Upper lobe of left lung (tissue), 6 donors: ENCODE measurements at regions not wholly inside any gene's neighbourhood (a gene's known extent, or its start where the extent isn't known, plus 50 kb on each side); places are given as distances from the start of the nearest gene placed in this dataset.

ENCODE experiments used
- ATAC-seq, 2 donors: fragments of 200-7000 bp; cut with Tn5 transposase; one replicate each; pipeline ENCODE4 v1.9.1; 2022; ENCODE audit warnings: mild to moderate bottlenecking in 2 of 2, moderate library complexity in 2 of 2; ENCODE audit not compliant: low FRiP score in 2 of 2
- DNase-seq, 2 donors: peaks; one replicate each; pipeline ENCODE4 v3.0.0-alpha.2; 2019 to 2020
- H3K27ac ChIP-seq, 4 donors: fragments of 200-600 bp; sonication (generic); one replicate each; pipeline ENCODE4 v1.5.1; 2016 to 2019
- H3K27me3 ChIP-seq, 4 donors: fragments of 200-600 bp; sonication (generic); one replicate each; pipeline ENCODE4 v1.5.1; 2017 to 2019
- H3K36me3 ChIP-seq, 4 donors: fragments of 200-600 bp; sonication (generic); one replicate each; pipeline ENCODE4 v1.5.1; 2016 to 2019
- H3K4me1 ChIP-seq, 4 donors: fragments of 200-600 bp; sonication (generic); one replicate each; pipeline ENCODE4 v1.5.1; 2018 to 2019
- H3K4me3 ChIP-seq, 4 donors: fragments of 200-600 bp; sonication (generic); one replicate each; pipeline ENCODE4 v1.5.1; 2017 to 2019; ENCODE audit warnings: mild to moderate bottlenecking in 2 of 4, moderate library complexity in 1 of 4
- H3K9me3 ChIP-seq, 4 donors: fragments of 200-600 bp; sonication (generic); one replicate each; pipeline ENCODE4 v1.5.1; 2018 to 2019
- EP300 ChIP-seq, 4 donors: sonication (generic); formaldehyde crosslinking; IDR thresholded peaks; one replicate each; pipeline ENCODE4 v1.5.1; 2017; ENCODE audit warnings: antibody characterized with exemption in 4 of 4, control low read depth in 2 of 4
- POLR2A ChIP-seq, 4 donors: fragments of 450-650 bp; IDR thresholded peaks; one replicate each; pipeline ENCODE4 v1.5.1; 2016 to 2017; ENCODE audit warnings: antibody characterized with exemption in 4 of 4, mild to moderate bottlenecking in 2 of 4
- POLR2AphosphoS5 ChIP-seq, 2 donors: sonication (generic); formaldehyde crosslinking; IDR thresholded peaks; one replicate each; pipeline ENCODE4 v1.5.1; 2017; ENCODE audit warnings: antibody characterized with exemption in 2 of 2
- WGBS, 2 donors: methylation state at CpG; one replicate each; pipeline ENCODE4 v1.1.5; 2017 to 2018; 5-methylcytosine and 5-hydroxymethylcytosine counted together
- TF ChIP-seq, protein P1 (sequence below), 6 experiments: fragments of 450-650 bp in 4 of 6; fragments of 200-600 bp in 2 of 6; sonication (generic) in 2 of 6; IDR thresholded peaks; one replicate each; pipeline ENCODE4 v1.5.1; 2016 to 2019; ENCODE audit warnings: antibody characterized with exemption in 6 of 6
- donor health status: DM: no; HTN: no; CAD: no; lungs with moderate emphysema.
- donor health status: DM: no; HTN: yes; CAD: no; lungs with severe emphysema.

DNA sequence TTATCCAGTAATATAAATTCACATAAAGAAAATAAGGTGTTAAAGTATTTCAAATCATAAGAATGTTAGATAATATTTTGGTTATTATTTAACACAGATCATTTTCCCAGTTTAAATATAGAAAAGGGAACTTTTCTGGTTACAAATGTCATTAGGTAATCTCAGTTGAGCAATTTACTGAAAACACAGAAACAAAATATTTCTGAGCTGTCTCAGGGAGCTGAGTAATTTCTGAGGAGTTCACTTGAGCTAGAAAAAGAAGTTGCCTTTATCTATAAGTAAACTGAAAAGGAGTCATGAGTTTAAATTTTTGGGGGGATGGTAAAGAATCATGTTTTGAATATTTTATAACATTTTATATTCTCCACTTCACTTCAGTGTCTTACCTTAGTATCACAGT is 855.4 kb upstream of the ARPP21 start:
- TF ChIP-seq, protein P1, sequence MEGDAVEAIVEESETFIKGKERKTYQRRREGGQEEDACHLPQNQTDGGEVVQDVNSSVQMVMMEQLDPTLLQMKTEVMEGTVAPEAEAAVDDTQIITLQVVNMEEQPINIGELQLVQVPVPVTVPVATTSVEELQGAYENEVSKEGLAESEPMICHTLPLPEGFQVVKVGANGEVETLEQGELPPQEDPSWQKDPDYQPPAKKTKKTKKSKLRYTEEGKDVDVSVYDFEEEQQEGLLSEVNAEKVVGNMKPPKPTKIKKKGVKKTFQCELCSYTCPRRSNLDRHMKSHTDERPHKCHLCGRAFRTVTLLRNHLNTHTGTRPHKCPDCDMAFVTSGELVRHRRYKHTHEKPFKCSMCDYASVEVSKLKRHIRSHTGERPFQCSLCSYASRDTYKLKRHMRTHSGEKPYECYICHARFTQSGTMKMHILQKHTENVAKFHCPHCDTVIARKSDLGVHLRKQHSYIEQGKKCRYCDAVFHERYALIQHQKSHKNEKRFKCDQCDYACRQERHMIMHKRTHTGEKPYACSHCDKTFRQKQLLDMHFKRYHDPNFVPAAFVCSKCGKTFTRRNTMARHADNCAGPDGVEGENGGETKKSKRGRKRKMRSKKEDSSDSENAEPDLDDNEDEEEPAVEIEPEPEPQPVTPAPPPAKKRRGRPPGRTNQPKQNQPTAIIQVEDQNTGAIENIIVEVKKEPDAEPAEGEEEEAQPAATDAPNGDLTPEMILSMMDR (IDR thresholded peaks at IDR 0.05), result no peak
- no peak for TF ChIP-seq POLR2AphosphoS5 (IDR thresholded peaks at IDR 0.05)
- no peak for TF ChIP-seq EP300 (IDR thresholded peaks at IDR 0.05)
- no peak for TF ChIP-seq POLR2A (IDR thresholded peaks at IDR 0.05)
- ATAC-seq, result no peak
- no peaks in the 10 kb centered on the region for H3K36me3 ChIP-seq

DNA sequence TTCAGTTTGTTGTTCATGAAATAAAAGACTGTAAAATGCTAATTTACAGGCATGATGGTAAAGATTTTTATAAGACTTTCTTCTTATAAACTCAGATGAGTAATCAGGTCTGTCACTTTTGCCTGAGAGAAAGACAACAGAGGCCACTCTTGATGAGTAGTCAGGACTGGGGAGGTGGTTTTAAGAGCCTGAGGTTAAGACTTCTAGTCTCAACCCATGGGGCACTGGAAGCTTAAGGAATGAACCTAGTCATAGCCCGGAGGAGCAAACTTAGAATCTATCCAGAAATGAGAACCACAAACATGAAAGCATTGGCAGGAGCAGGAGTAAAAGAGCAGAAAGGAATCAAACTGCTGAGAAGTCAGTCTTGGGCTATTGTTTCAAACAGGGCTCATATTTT is 846.3 kb upstream of the ARPP21 start:
- Histone ChIP-seq H3K27ac (no peak overlapping the region), H3K36me3 (no peaks in the 10 kb centered on the region), H3K4me3 (no peak overlapping the region), H3K4me1 (no peaks in the 10 kb centered on the region), H3K27me3 (no peaks in the 10 kb centered on the region), H3K9me3 (no peaks in the 10 kb centered on the region)
- ATAC-seq (no peak), DNase-seq (no peak)
- TF ChIP-seq, protein P1 (IDR thresholded peaks at IDR 0.05), result no peak
- no peak for TF ChIP-seq POLR2AphosphoS5 (IDR thresholded peaks at IDR 0.05)
- no peak for TF ChIP-seq POLR2A (IDR thresholded peaks at IDR 0.05)
- 78 to 96% methylated on average over 1 of the region's 1 CpG for WGBS, 2 donors

More for the DNA sequence above, 855.4 kb upstream of the ARPP21 start:
- no peak overlapping the region for H3K4me3 ChIP-seq
- no peak overlapping the region for H3K27ac ChIP-seq
- no peak for DNase-seq
- H3K27me3 ChIP-seq, result no peaks in the 10 kb centered on the region
- H3K9me3 ChIP-seq, result no peaks in the 10 kb centered on the region
- H3K4me1 ChIP-seq, result peaks cover 0 to 11% (median 0%) of the 10 kb centered on the region in 4 donors

DNA sequence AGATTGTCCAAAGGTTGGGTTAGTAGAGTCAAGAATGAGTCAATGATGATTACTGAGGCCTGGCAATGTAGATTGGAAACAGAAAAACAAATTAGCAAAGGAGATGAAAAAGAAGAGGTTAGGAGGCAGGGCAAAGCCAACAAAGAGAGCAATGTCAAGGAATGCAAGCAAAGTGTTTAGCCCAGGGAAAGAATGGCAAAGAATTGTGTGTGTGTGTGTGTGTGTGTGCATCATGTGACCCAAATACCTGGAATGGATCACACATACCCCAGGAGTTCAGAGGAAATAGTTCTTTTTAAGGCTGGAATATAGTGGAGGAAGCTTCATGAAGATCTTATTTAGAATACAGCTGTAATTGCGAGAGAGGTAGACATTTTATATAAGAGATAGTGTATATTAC is 831.7 kb upstream of the ARPP21 start:
- H3K27me3 ChIP-seq, result no peaks in the 10 kb centered on the region
- H3K27ac ChIP-seq, result no peak overlapping the region
- H3K4me3 ChIP-seq, result no peak overlapping the region
- TF ChIP-seq, protein P1 (IDR thresholded peaks at IDR 0.05), result no peak
- TF ChIP-seq POLR2AphosphoS5 (IDR thresholded peaks at IDR 0.05) (no peak), POLR2A (IDR thresholded peaks at IDR 0.05) (no peak), EP300 (IDR thresholded peaks at IDR 0.05) (no peak)
- no peaks in the 10 kb centered on the region for H3K9me3 ChIP-seq
- no peaks in the 10 kb centered on the region for H3K4me1 ChIP-seq
- no peaks in the 10 kb centered on the region for H3K36me3 ChIP-seq
- WGBS, 2 donors, result 91 to 94% methylated on average over 1 of the region's 1 CpG
- ATAC-seq, result no peak
- DNase-seq, result no peak

DNA sequence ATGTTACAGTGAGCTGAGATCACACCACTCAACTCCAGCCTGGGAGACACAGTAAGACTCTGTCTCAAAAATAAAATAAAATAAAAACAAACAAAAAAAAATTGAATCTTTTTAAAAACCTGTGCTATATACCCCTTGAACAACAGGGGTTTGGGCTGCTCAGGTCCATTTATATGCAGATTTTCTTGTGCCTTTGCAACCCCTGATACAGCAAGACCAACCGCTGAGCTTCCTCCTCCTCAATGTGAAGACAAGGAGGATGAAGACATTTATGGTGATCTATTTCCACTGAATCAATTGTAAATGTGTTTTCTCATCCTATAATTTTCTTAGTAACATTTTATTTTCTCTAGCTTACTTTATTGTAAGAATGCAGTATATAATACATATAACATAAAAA is 831.0 kb upstream of the ARPP21 start:
- TF ChIP-seq EP300 (IDR thresholded peaks at IDR 0.05), result no peak
- TF ChIP-seq, protein P1 (IDR thresholded peaks at IDR 0.05), result no peak
- TF ChIP-seq POLR2A (IDR thresholded peaks at IDR 0.05), result no peak
- no peak for TF ChIP-seq POLR2AphosphoS5 (IDR thresholded peaks at IDR 0.05)
- Histone ChIP-seq H3K27ac (no peak overlapping the region), H3K9me3 (no peaks in the 10 kb centered on the region), H3K4me3 (no peak overlapping the region), H3K4me1 (no peaks in the 10 kb centered on the region), H3K36me3 (no peaks in the 10 kb centered on the region), H3K27me3 (no peaks in the 10 kb centered on the region)
- ATAC-seq (no peak), DNase-seq (no peak)
- 83 to 97% methylated on average over 1 of the region's 1 CpG for WGBS, 2 donors

DNA sequence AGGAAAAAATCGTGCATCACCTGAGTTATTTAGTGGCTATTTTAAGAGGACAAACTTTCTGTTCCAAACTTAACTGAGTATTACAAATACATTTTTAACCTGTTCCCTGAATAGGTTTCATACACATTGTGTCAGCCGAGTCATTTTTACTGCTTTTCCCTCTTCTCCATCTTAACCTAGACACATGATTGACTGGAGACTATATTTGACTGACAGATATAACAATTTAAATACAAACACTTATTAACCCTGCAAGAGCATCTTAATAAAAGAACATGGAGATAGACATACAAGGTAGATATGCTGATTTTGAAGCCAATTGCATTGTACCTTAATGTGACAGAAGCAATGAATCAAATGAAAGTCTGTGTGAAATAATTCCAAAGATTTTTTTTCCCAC is 810.5 kb upstream of the ARPP21 start:
- Histone ChIP-seq H3K9me3 (no peaks in the 10 kb centered on the region), H3K27ac (no peak overlapping the region), H3K27me3 (no peaks in the 10 kb centered on the region), H3K4me1 (no peaks in the 10 kb centered on the region), H3K4me3 (no peak overlapping the region), H3K36me3 (no peaks in the 10 kb centered on the region)
- no peak for TF ChIP-seq POLR2A (IDR thresholded peaks at IDR 0.05)
- TF ChIP-seq, protein P1 (IDR thresholded peaks at IDR 0.05), result no peak
- no peak for TF ChIP-seq EP300 (IDR thresholded peaks at IDR 0.05)
- TF ChIP-seq POLR2AphosphoS5 (IDR thresholded peaks at IDR 0.05), result no peak
- WGBS, 2 donors, result 66 to 81% methylated on average over 2 of the region's 2 CpGs
- DNase-seq (no peak), ATAC-seq (no peak)
